Neural cell (in vitro differentiated cells): ENCODE measurements at regions not wholly inside any gene's neighbourhood (a gene's known extent, or its start where the extent isn't known, plus 50 kb on each side); places are given as distances from the start of the nearest gene placed in this dataset.

Experiments used
- POLR2AphosphoS5 ChIP-seq: IDR thresholded peaks from 2 replicates; pipeline ENCODE4 v1.6.1; 2012
- TF ChIP-seq, protein P1 (sequence below): fragments of 450-650 bp; IDR thresholded peaks from 2 replicates; pipeline ENCODE4 v1.5.1; 2014; ENCODE audit warnings: antibody characterized with exemption, mild to moderate bottlenecking, moderate library complexity; ENCODE audit not compliant: poor library complexity, severe bottlenecking

DNA sequence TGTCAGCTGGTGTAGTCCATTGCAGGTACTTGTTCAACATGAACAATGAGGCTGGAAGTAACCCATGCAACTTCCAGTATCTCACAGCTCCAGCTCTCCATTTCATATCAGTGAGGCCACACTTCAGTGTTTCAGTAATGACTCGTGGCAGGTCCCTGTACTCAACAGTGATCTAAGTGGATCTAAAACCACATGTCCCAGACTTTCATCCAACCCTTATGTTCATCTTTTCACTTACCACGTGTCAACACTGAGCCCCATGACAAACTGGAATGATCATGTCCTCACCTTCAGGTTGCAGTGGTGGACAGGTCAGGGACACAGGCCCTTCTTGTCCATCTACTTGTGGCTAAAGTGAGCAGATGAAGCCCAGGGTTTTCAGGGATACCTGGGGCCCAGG lies 155.0 kb upstream of the GRB10 start:
- TF ChIP-seq, protein P1, sequence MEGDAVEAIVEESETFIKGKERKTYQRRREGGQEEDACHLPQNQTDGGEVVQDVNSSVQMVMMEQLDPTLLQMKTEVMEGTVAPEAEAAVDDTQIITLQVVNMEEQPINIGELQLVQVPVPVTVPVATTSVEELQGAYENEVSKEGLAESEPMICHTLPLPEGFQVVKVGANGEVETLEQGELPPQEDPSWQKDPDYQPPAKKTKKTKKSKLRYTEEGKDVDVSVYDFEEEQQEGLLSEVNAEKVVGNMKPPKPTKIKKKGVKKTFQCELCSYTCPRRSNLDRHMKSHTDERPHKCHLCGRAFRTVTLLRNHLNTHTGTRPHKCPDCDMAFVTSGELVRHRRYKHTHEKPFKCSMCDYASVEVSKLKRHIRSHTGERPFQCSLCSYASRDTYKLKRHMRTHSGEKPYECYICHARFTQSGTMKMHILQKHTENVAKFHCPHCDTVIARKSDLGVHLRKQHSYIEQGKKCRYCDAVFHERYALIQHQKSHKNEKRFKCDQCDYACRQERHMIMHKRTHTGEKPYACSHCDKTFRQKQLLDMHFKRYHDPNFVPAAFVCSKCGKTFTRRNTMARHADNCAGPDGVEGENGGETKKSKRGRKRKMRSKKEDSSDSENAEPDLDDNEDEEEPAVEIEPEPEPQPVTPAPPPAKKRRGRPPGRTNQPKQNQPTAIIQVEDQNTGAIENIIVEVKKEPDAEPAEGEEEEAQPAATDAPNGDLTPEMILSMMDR, result no peak
- TF ChIP-seq POLR2AphosphoS5, result no peak
